ENCODE measurements at regions not wholly inside any gene's neighbourhood (a gene's known extent, or its start where the extent isn't known, plus 50 kb on each side); places are given as distances from the start of the nearest gene placed in this dataset.

- no peak for TF ChIP-seq ZNF302 (CRISPR knock-in tag; IDR thresholded peaks at IDR 0.05)
- TF ChIP-seq MAX (IDR thresholded peaks at IDR 0.05) = no peak
- TF ChIP-seq CTCF (IDR thresholded peaks at IDR 0.05) = no peak
- TF ChIP-seq CHD2 (IDR thresholded peaks at IDR 0.05; ENCODE audit: low read length, partially characterized antibody) = no peak
Measured at GRCh38 chr7:25907731-25908130, 244.3 kb upstream of the NFE2L3 start.

Measured in A549 (cell line).